Activated B cell treated with CpG ODN at 0.5 μM for 24 hours (primary cell): ENCODE measurements at regions not wholly inside any gene's neighbourhood (a gene's known extent, or its start where the extent isn't known, plus 50 kb on each side); places are given as distances from the start of the nearest gene placed in this dataset.

Source experiments
- ATAC-seq: fragments of 200-7000 bp; cut with Tn5 transposase; one replicate; pipeline ENCODE4 v1.10.0; 2021; ENCODE audit warnings: low read depth, mild to moderate bottlenecking, moderate library complexity
- CTCF ChIA-PET: fragments of 350-600 bp; sonication (Branson Sonifier 250); formaldehyde crosslinking; loops from one replicate; lab custom pipeline; 2021; ENCODE audit warnings: antibody characterized with exemption; lab: Charles Lee
- POLR2A ChIA-PET: fragments of 350-600 bp; sonication (Branson Sonifier 250); formaldehyde crosslinking; loops from one replicate; lab custom pipeline; 2021; ENCODE audit warnings: antibody characterized with exemption; lab: Charles Lee
- DNase-seq: peaks from one replicate; pipeline ENCODE4 v3.0.0; 2022
- H3K27ac Mint-ChIP-seq: one replicate; pipeline ENCODE4 v1.8.0; 2020; ENCODE audit warnings: mixed read lengths
- H3K27me3 Mint-ChIP-seq: one replicate; pipeline ENCODE4 v1.8.0; 2021; ENCODE audit warnings: mixed read lengths
- H3K36me3 Mint-ChIP-seq: one replicate; pipeline ENCODE4 v1.8.0; 2021; ENCODE audit warnings: low read depth, mixed read lengths
- H3K4me1 Mint-ChIP-seq: one replicate; pipeline ENCODE4 v1.8.0; 2021; ENCODE audit warnings: mixed read lengths
- H3K4me3 Mint-ChIP-seq: one replicate; pipeline ENCODE4 v1.8.0; 2020; ENCODE audit warnings: mild to moderate bottlenecking, mixed read lengths
- H3K9me3 Mint-ChIP-seq: one replicate; pipeline ENCODE4 v1.8.0; 2020; ENCODE audit warnings: mixed read lengths
- CTCF ChIP-seq: fragments of 200-600 bp; IDR thresholded peaks from one replicate; pipeline ENCODE4 v1.8.0; 2022; ENCODE audit warnings: antibody characterized with exemption, mild to moderate bottlenecking
- intact Hi-C: fragments of 100-400 bp; cut with micrococcal nuclease; formaldehyde crosslinking; loops from one replicate; pipeline ENCODE4 v1.15.1; 2024

GRCh38 chr1:29527314-29528004, 291.1 kb downstream of the PTPRU start:
- Mint-ChIP-seq H3K27ac (no peak overlapping the region), H3K4me3 (no peak overlapping the region), H3K4me1 (no peaks in the 10 kb centered on the region), H3K36me3 (no peaks in the 10 kb centered on the region), H3K9me3 (peaks cover 17% of the 10 kb centered on the region), H3K27me3 (peaks cover 13% of the 10 kb centered on the region)
- CTCF ChIA-PET = no interaction called here
- TF ChIP-seq CTCF = no peak
- ATAC-seq (no peak), DNase-seq (no peak)
- POLR2A ChIA-PET = no interaction called here
- intact Hi-C loops = no loop called here

GRCh38 chr1:29525941-29526340, 289.6 kb downstream of the PTPRU start:
- ChIA-PET CTCF (no interaction called here), POLR2A (no interaction called here)
- ATAC-seq = no peak
- H3K27ac Mint-ChIP-seq = no peak overlapping the region
- no peak for DNase-seq
- H3K27me3 Mint-ChIP-seq = peaks cover 13% of the 10 kb centered on the region
- H3K4me1 Mint-ChIP-seq = no peaks in the 10 kb centered on the region
- TF ChIP-seq CTCF = no peak
- H3K9me3 Mint-ChIP-seq = peaks cover 17% of the 10 kb centered on the region
- intact Hi-C loops = no loop called here
- H3K36me3 Mint-ChIP-seq = no peaks in the 10 kb centered on the region
- no peak overlapping the region for H3K4me3 Mint-ChIP-seq

GRCh38 chr1:29524285-29525065, 288.2 kb downstream of the PTPRU start:
- Mint-ChIP-seq H3K36me3 (no peaks in the 10 kb centered on the region), H3K4me3 (no peak overlapping the region), H3K27me3 (peaks cover 18% of the 10 kb centered on the region), H3K4me1 (no peaks in the 10 kb centered on the region), H3K27ac (no peak overlapping the region), H3K9me3 (peaks cover 8% of the 10 kb centered on the region)
- DNase-seq (no peak), ATAC-seq (no peak)
- intact Hi-C loops = no loop called here
- no peak for TF ChIP-seq CTCF
- ChIA-PET POLR2A (no interaction called here), CTCF (no interaction called here)

GRCh38 chr1:29523576-29523975, 287.3 kb downstream of the PTPRU start:
- Mint-ChIP-seq H3K9me3 (peaks cover under 1% of the 10 kb centered on the region), H3K4me3 (no peak overlapping the region), H3K36me3 (no peaks in the 10 kb centered on the region), H3K4me1 (no peaks in the 10 kb centered on the region), H3K27ac (no peak overlapping the region), H3K27me3 (peaks cover 18% of the 10 kb centered on the region)
- no peak for TF ChIP-seq CTCF
- ChIA-PET POLR2A (no interaction called here), CTCF (no interaction called here)
- DNase-seq (no peak), ATAC-seq (no peak)
- intact Hi-C loops = no loop called here

- ChIA-PET POLR2A (no interaction called here), CTCF (no interaction called here)
- no peak overlapping the region for H3K27ac Mint-ChIP-seq
- no peak for TF ChIP-seq CTCF
- H3K4me3 Mint-ChIP-seq = no peak overlapping the region
- H3K27me3 Mint-ChIP-seq = peaks cover 18% of the 10 kb centered on the region
- no peaks in the 10 kb centered on the region for H3K9me3 Mint-ChIP-seq
- intact Hi-C loops = no loop called here
- H3K36me3 Mint-ChIP-seq = no peaks in the 10 kb centered on the region
- no peaks in the 10 kb centered on the region for H3K4me1 Mint-ChIP-seq
- DNase-seq (no peak), ATAC-seq (no peak)
Observed at GRCh38 chr1:29523136-29523535, 286.8 kb downstream of the PTPRU start.
